GM10266 (cell line): ENCODE measurements at regions not wholly inside any gene's neighbourhood (a gene's known extent, or its start where the extent isn't known, plus 50 kb on each side); places are given as distances from the start of the nearest gene placed in this dataset.
A peak's percentile ranks its signal among the peaks of the same experiment; 100 is the strongest.

ENCODE experiments used
- DNase-seq: peaks from one replicate; pipeline ENCODE4 v3.0.0; 2012; ENCODE audit errors: extremely low spot score
- TF ChIP-seq, protein P1 (sequence below): IDR thresholded peaks from 2 replicates; pipeline ENCODE4 v1.5.1; 2012; ENCODE audit warnings: mild to moderate bottlenecking, low read depth; ENCODE audit not compliant: control insufficient read depth, insufficient read depth; ENCODE audit errors: missing control alignments

DNA sequence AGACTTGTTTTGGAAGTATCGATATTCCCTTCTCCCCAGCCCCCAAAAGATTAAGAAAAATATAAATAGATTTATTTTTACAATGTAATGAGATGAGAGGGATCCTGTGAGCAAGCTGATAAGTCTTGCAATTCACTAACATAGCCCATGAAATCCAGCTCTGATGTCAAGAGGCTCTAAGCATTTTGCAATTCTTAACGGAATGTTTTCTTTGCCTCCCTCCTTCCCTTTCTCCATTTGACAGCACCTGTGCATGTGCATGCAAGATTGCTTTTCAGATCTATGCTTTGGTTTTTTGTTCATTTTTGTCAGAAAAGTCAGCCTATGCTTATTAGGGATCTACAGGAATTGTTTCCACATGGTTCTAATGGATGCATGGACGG is 169.9 kb downstream of the SLIT2 start:
- DNase-seq = no peak
- TF ChIP-seq, protein P1, sequence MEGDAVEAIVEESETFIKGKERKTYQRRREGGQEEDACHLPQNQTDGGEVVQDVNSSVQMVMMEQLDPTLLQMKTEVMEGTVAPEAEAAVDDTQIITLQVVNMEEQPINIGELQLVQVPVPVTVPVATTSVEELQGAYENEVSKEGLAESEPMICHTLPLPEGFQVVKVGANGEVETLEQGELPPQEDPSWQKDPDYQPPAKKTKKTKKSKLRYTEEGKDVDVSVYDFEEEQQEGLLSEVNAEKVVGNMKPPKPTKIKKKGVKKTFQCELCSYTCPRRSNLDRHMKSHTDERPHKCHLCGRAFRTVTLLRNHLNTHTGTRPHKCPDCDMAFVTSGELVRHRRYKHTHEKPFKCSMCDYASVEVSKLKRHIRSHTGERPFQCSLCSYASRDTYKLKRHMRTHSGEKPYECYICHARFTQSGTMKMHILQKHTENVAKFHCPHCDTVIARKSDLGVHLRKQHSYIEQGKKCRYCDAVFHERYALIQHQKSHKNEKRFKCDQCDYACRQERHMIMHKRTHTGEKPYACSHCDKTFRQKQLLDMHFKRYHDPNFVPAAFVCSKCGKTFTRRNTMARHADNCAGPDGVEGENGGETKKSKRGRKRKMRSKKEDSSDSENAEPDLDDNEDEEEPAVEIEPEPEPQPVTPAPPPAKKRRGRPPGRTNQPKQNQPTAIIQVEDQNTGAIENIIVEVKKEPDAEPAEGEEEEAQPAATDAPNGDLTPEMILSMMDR = no peak

GRCh38 chr4:20422398-20422797 is 170.7 kb downstream of the SLIT2 start:
- TF ChIP-seq, protein P1 = peak; percentile 49
- peak; percentile 13 for DNase-seq

- TF ChIP-seq, protein P1 = no peak
- no peak for DNase-seq
Measured at GRCh38 chr4:20423420-20423819, 171.7 kb downstream of the SLIT2 start.

DNA sequence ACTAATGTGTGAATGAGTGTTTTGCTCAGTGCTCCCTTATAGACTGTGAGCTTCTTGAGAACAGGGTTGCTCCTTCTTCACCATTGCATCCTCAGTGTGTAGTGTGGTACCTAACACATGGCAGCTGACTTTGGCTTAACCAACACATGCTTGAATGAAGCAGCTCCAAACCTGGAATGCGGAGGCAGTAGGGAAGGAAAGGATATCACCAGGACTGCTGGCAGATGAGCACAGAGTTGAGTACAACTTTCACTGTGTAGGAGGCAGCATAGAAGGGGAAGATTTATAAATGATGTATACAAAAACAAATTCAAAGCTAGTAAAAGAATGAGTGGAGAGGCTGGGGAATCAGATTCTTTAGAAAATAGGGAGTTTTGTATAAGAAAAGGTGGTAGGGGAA is 174.3 kb downstream of the SLIT2 start:
- no peak for DNase-seq
- TF ChIP-seq, protein P1 = no peak

DNA sequence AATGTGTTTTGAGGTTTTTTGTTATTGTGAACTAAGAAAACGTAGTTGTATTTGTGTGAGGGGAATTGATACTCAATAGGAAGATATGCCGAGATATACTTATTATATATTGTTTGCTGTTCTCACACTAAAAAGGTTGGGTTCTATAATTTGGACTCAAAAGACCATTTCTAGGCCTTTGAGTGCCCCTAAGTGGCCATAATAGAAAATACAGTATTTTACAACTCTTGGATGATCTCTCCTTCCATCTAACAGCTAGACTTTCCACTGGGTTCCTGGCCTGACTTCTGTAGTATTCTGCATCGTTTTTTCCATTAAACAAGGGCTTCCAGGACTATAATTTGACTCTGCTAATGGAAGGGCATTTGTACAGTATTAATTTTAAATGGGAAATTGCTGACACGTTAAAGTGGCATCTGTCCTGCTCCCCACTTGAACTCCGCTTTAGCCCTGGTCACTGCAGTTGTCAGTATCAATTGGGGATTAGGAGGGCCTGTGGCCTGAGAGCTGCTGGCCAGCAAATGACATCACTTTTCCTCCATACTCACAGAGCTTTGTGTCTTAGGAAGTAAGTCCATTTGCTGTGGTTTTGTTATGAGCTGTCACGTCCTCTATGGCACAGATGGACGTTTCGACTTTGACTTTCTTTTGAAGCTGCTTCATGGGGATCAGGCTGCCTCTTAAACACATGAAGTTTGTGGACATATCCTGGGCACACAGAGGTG is 176.9 kb downstream of the SLIT2 start:
- no peak for DNase-seq
- TF ChIP-seq, protein P1 = peak; percentile 11

GRCh38 chr4:20430259-20430941 is 178.7 kb downstream of the SLIT2 start:
- DNase-seq = no peak

More at GRCh38 chr4:20430259-20430941, 178.7 kb downstream of the SLIT2 start:
- TF ChIP-seq, protein P1 = no peak
